Chondrocyte (in vitro differentiated cells): ENCODE measurements at regions not wholly inside any gene's neighbourhood (a gene's known extent, or its start where the extent isn't known, plus 50 kb on each side); places are given as distances from the start of the nearest gene placed in this dataset.

ENCODE experiments used
- DNase-seq: peaks from one replicate; pipeline ENCODE4 v3.0.0; 2021; ENCODE audit warnings: mixed read lengths, low spot score
- H3K27ac Mint-ChIP-seq: one replicate; pipeline ENCODE4 v1.8.0; 2021; ENCODE audit warnings: mild to moderate bottlenecking, moderate library complexity, mixed read lengths; ENCODE audit not compliant: unreplicated experiment
- H3K27me3 Mint-ChIP-seq: 2 replicates; pipeline ENCODE4 v1.8.0; 2021; ENCODE audit warnings: low read depth, mixed read lengths
- H3K36me3 Mint-ChIP-seq: 2 replicates; pipeline ENCODE4 v1.8.0; 2021; ENCODE audit warnings: low read depth, mixed read lengths
- H3K4me1 Mint-ChIP-seq: 2 replicates; pipeline ENCODE4 v1.8.0; 2021; ENCODE audit warnings: low read depth, mild to moderate bottlenecking, mixed read lengths
- H3K4me3 Mint-ChIP-seq: one replicate; pipeline ENCODE4 v1.8.0; 2021; ENCODE audit warnings: mild to moderate bottlenecking, moderate library complexity, mixed read lengths; ENCODE audit not compliant: unreplicated experiment
- H3K9me3 Mint-ChIP-seq: 2 replicates; pipeline ENCODE4 v1.8.0; 2021; ENCODE audit warnings: low read depth, mixed read lengths
- CTCF ChIP-seq: fragments of 200-600 bp; sonication (generic); IDR thresholded peaks from 2 replicates; pipeline ENCODE4 v1.5.0; 2021; ENCODE audit warnings: antibody characterized with exemption, mild to moderate bottlenecking, moderate library complexity

GRCh38 chr6:91173651-91174050 lies 586.8 kb upstream of the MAP3K7 start:
- Mint-ChIP-seq H3K27me3 (no peaks in the 10 kb centered on the region), H3K4me1 (peaks cover 16% of the 10 kb centered on the region), H3K27ac (no peak overlapping the region), H3K9me3 (no peaks in the 10 kb centered on the region), H3K36me3 (no peaks in the 10 kb centered on the region), H3K4me3 (no peak overlapping the region)
- no peak for TF ChIP-seq CTCF
- no peak for DNase-seq

DNA sequence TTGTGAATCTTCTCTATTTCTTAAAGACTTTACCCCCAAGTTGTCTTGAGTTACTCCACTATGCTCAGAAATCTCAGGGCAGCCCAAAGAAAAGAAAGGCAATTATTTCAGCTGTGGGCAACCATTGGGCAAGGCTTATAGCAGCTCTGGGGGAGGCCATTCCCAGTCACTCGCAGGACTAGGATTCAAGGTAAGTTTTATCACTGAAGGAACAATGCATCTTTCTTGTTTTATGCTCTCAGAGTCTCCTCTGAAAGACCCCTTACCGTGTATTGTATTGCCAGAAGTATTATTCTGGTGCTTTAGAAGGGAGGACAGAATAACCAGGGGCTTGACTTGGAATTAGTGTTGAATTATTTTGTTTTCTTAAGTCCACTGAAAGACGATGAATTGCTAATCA lies 586.3 kb upstream of the MAP3K7 start:
- no peaks in the 10 kb centered on the region for H3K36me3 Mint-ChIP-seq
- H3K9me3 Mint-ChIP-seq = no peaks in the 10 kb centered on the region
- peaks cover 16% of the 10 kb centered on the region for H3K4me1 Mint-ChIP-seq
- no peaks in the 10 kb centered on the region for H3K27me3 Mint-ChIP-seq
- TF ChIP-seq CTCF = no peak
- H3K4me3 Mint-ChIP-seq = no peak overlapping the region
- DNase-seq = no peak
- H3K27ac Mint-ChIP-seq = no peak overlapping the region

- DNase-seq = no peak
- Mint-ChIP-seq H3K4me1 (peaks cover 16% of the 10 kb centered on the region), H3K9me3 (no peaks in the 10 kb centered on the region), H3K27me3 (no peaks in the 10 kb centered on the region), H3K36me3 (no peaks in the 10 kb centered on the region), H3K27ac (no peak overlapping the region), H3K4me3 (no peak overlapping the region)
- no peak for TF ChIP-seq CTCF
These were observed 585.0 kb upstream of the MAP3K7 start for GRCh38 chr6:91171754-91172462.

- Mint-ChIP-seq H3K4me1 (peaks cover 16% of the 10 kb centered on the region), H3K27ac (no peak overlapping the region), H3K36me3 (no peaks in the 10 kb centered on the region), H3K27me3 (no peaks in the 10 kb centered on the region), H3K4me3 (no peak overlapping the region), H3K9me3 (no peaks in the 10 kb centered on the region)
- DNase-seq = no peak
- TF ChIP-seq CTCF = peak; percentile 75
These were observed 581.0 kb upstream of the MAP3K7 start for GRCh38 chr6:91167846-91168245.

- Mint-ChIP-seq H3K4me1 (peaks cover 3% of the 10 kb centered on the region), H3K36me3 (no peaks in the 10 kb centered on the region), H3K4me3 (no peak overlapping the region), H3K27me3 (no peaks in the 10 kb centered on the region), H3K9me3 (no peaks in the 10 kb centered on the region), H3K27ac (no peak overlapping the region)
- TF ChIP-seq CTCF = no peak
- DNase-seq = no peak
These were observed 579.6 kb upstream of the MAP3K7 start for GRCh38 chr6:91166271-91167046.
